ENCODE measurements at regions not wholly inside any gene's neighbourhood (a gene's known extent, or its start where the extent isn't known, plus 50 kb on each side); places are given as distances from the start of the nearest gene placed in this dataset.
"Not testable (repeated sequence)": the region's sequence is repeated elsewhere in the genome, so short reads cannot be mapped to it uniquely, and the experiment has no call there.

DNA sequence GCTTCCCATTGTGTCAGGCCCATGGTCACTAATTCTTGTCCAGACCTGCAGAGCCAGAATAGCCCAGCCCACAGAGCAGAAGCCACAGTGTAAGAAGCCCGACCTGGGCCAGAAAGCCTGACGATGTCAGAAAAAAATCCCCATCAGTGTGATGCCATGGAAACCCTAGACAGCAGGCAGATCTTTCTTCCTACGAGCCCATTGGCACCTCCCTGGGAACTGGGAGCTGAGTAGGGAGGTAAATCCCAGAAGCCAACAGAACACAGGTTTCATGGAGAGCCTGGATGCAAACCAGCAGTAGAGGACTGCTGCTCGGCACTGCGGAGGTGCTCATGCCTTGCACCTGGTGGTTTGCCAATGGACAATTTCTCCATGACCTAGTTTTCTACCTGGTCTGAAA lies 82.2 kb upstream of the SLC22A16 start:
- DNase-seq (ENCODE audit: insufficient read length, low spot score): no peak
- FAIRE-seq: no peak

DNA sequence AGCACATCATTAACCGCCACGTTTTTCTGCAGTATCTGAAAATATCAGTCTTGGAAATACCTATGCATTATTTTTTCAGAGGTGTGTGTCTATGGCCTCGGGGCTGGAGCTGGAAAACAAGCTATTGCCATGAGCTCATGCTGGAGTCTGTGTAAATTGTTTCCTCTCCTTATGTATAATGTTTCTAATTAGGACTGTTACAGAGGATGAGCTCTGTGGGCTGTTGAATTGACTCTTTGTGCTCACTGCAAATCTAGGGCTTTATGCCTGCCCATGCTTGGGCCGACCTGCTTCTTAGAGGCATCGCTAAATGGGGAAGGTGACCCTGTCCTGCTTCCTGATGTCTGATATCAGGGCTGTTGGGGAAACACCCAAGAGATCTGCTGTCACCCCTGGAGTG lies 80.8 kb upstream of the SLC22A16 start:
- no peak for DNase-seq (ENCODE audit: insufficient read length, low spot score)
- no peak for FAIRE-seq

DNA sequence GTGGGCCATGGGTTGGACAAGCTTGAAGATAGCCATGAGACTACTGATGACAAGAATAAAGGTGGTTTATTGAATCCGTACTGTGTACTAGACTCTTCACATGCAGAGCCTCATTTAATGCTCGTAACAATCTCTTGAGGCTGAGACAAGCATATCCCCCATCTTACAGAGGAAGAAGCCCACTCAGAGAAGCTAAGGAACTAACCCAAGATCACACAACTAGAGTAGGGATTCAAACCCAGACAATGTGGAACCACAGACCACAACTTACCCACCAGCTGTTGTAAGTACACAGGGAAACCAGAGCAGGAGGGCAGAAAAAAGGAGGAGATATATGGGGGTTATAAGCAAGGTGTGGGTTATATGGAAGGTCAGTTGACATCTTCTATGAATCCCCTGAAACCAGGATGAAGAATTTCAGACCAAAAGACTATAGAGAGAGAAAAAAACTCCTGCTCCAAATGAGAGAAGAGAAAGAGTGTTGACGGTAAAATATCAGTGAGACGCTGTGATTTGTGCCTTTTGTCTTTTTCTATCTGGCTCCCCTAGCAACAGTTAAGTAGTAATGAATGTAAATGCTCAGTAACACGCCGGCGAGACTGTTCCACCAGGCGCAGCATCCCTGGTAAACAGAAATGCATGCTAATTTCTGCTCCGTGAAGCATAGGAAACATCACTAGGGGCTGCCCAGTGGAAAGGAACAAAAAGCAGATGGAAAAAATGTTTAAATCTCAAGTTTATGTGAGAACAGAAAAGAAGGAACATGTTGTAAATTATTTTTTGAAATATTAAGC lies 80.1 kb upstream of the SLC22A16 start:
- no peak for FAIRE-seq
- no peak for DNase-seq (ENCODE audit: insufficient read length, low spot score)

DNA sequence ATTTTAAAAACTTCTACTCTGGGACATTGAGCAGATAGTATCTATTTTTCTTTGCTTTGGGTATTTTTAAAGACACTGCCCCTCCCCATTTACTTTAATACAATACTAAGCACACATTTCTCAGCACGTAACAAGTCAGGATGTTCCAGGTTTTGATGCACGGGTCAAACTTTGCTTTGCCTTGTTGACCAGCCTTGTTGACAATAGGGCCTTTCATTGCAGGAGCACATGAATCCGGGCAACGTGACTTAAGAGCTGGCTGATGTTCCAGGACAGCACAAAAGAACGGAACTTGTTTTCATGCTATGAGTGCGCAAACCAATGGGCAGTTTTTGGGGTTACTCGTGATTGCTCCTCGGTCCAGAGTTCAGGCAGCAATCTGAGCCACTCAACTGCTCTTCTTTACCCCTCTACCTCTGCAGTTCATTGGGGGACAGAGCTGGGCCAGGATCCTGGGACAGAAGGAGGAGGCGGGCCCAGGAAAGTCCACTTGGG lies 78.6 kb upstream of the SLC22A16 start:
- no peak for DNase-seq (ENCODE audit: insufficient read length, low spot score)
- FAIRE-seq: no peak

GRCh38 chr6:110554441-110554840 lies 78.0 kb upstream of the SLC22A16 start:
- FAIRE-seq (no peak), DNase-seq (ENCODE audit: insufficient read length, low spot score) (no peak)

DNA sequence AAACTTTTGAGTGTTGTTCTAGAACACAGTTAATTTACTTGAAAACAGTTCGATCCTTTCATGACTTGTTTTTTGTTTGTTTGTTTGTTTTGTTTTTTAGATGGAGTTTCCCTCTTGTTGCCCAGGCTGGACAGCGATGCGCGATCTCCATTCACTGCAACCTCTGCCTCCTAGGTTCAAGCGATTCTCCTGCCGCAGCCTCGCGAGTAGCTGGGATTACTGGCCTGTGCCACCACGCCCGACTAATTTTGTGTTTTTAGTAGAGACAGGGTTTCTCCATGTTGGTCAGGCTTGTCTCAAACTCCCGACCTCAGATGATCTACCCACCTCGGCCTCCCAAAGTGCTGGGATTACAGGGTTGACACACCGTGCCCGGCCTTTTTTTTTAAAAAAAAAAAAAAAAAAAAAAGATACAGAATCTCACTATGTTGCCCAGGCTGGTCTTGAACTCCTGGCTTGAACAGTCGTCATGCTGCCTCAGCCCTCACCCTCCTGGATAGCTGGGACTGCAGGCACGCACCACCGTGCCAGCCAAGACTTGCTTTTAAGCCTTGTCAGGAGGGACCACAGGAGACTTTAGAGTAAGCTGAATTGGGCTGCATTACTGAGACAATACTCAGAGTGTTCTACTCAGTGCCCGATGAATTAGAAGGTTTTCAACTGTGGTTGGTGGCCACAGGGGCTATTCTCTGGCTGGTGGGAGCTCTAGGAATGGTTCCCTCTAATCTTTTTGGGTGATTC lies 76.7 kb upstream of the SLC22A16 start:
- DNase-seq (ENCODE audit: insufficient read length, low spot score): no peak
- no peak for FAIRE-seq

- DNase-seq (ENCODE audit: insufficient read length, low spot score) (no peak), FAIRE-seq (no peak)
These were observed 75.7 kb upstream of the SLC22A16 start for GRCh38 chr6:110552076-110552475.

- FAIRE-seq: no peak
- DNase-seq (ENCODE audit: insufficient read length, low spot score): no peak
These were observed 74.7 kb upstream of the SLC22A16 start for GRCh38 chr6:110551088-110551487.

DNA sequence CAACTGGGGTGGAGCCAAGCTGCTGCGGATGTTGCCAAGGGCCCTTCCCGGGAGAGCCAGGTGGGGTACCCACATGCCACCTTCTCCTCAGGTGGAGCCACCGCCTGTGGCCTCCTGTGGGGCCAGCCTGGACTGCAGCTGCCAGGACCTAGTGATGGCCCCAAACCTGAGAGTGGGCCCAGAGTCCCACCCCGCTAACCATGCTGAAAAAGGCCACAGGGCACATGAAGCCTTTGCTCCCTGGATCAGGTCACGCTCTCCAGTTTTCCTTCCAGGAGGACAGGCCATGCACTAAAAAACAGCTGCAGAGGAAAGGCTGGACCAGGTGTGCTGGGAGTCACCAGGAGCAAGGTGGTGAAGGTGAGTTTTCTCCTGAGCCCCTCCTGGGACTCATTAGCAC lies 73.9 kb upstream of the SLC22A16 start:
- FAIRE-seq: no peak
- no peak for DNase-seq (ENCODE audit: insufficient read length, low spot score)

- DNase-seq (ENCODE audit: insufficient read length, low spot score) (no peak), FAIRE-seq (no peak)
These were observed 72.9 kb upstream of the SLC22A16 start for GRCh38 chr6:110549277-110549676.

DNA sequence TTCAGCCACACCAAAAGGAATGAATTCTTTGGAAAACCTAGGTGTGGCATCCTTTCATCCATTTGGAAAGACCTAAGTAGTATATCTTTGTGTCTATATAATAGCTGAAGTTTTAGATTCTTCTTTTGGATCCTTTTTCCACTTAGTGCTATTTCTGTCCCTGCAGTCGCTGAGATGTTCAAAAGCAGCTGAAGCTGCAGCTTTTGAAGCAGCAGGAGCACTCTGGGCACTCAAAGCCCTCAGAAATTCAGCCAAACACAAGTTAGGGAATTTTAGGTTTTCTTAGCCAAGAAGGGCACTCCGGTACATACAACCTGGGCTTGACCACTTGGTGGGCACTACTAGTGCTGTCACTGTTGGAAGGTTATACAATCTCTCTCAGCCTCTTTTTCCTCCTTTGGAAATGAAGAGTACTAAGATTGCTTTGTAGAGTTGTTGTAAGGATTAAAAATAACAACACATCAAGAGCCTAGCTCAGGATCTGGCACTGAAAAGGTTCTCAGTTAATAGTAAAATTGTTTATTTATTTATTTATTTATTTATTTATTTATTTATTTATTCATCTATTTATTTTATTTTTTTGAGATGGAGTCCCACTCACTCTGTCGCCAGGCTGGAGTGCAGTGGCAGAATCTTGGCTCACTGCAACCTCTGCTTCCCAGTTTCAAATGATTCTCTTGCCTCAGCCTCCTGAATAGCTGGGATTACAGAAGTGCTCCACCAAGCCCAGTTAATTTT lies 71.9 kb upstream of the SLC22A16 start:
- DNase-seq (ENCODE audit: insufficient read length, low spot score) (no peak), FAIRE-seq (no peak)

DNA sequence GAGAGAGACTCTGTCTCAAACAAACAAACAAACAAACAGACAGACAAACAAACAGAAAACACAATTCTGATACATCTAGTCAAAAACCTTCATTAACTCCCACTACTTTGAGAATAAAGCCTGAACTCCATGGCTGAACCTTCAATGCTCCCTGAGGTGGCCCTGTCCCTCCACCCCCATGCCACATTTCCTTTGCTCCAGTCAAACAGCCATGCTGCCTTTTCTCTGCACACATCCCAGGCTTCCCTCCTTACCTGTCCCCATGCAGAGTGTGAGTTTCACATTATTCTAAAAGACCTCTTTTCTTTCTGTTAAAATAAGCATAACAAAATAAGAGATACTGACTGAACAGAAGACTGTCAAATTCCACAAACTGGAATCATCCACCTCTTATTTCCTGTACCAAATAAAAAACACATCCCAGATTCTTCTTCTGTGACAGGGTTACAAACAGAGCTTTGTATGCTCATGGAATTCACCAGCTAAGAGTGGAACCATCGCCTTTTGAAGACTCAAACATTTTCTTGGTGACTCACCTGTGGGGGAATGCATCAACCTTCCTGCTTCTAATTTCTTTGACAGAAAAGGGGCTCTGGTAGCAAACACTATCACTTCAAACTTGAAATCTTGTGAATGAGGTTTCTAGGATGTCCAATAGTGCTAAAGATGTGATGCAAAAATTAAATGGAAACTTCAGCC lies 71.0 kb upstream of the SLC22A16 start:
- FAIRE-seq: no peak
- peak; percentile 47 for DNase-seq (ENCODE audit: insufficient read length, low spot score)

DNA sequence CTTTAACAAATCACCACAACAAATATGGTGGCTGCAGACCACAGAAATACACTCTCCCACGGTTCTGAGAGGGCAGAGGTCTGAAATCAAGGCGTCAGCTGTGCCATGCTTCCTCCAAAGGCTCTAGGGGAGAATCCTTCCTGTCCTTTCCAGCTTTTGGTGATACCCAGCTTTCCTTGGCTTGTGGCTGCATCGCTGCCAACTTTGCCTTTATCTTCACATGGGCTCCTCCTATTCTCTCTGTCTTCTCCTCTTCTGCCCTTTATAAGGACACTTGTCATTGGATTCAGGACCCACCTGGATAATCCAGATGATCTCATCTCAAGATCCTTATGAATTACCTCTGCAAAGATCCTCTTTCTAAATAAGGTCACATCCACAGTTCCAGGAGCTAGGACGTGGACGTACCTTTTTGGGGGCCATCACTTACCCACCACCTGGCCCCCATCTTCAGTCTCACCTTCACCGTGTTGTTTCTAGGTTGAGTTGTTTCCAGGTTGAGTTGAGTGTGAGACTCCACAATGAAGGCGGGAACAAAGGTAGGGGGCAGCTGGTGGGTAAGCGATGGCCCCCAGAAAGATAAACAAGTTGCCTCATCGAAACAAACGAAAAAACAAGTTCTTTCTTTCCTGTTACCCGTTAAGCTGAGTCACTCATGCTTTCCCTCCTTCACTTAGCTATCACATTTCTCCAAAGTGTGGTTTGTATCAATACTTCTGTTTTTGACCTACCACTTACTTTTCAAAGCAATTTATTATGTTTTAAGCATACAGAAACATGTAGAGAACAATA lies 68.9 kb upstream of the SLC22A16 start:
- FAIRE-seq: no peak
- no peak for DNase-seq (ENCODE audit: insufficient read length, low spot score)

DNA sequence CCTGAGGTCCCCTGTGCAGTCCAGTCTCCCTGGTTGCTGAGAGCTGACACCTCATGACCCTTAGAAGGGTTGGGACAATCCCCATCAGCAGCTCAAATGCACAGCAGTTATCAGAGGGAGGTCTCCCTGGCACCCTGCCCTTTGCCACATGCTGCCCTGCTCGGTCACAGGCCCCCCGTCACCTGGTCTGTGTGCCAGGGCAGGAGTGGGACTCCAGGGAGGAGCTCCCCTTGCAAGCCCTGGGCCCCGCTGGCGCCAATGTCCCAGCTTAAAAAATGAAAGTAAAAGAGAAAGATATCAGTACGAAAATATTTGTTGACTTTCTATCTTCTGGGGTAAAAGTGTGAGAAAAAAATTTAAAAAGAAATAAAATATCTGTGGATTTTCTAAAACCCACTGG lies 68.1 kb upstream of the SLC22A16 start:
- DNase-seq (ENCODE audit: insufficient read length, low spot score) (no peak), FAIRE-seq (no peak)

- FAIRE-seq (no peak), DNase-seq (ENCODE audit: insufficient read length, low spot score) (no peak)
These were observed 66.7 kb upstream of the SLC22A16 start for GRCh38 chr6:110543106-110543505.

DNA sequence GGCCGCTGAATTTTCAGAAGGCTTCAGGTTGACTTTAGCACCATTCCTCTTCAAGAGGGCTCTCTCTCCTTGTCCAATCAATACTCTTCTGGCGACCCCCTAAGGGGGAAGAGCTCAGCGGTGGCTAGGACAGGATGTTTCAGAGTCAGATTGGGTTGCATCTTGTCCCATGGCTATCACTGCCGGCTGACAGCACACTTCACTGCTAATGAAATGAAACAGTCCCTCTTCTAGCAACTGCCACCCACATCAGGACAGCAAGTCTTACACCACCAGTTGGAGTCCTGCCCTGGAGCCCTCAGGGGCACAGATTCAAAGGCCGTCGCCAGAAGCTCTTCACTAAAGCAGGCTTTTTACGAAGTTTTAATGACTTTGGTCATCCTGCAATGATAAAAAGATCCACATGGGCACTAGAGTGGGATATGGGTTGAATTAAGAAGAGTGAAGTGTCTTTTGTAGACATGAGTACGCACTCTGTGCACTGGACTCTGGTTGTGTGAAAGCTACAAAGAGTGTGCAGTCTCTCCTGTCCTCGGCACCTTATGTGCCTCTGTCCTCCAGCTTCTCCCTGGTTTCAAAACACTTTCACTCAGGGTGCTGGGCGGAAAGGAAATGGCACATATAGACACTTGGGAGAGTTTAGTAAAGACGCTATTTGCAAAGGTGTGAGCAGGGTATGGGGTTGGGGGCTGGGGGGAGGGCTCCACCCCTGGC lies 66.1 kb upstream of the SLC22A16 start:
- FAIRE-seq (no peak), DNase-seq (ENCODE audit: insufficient read length, low spot score) (no peak)

DNA sequence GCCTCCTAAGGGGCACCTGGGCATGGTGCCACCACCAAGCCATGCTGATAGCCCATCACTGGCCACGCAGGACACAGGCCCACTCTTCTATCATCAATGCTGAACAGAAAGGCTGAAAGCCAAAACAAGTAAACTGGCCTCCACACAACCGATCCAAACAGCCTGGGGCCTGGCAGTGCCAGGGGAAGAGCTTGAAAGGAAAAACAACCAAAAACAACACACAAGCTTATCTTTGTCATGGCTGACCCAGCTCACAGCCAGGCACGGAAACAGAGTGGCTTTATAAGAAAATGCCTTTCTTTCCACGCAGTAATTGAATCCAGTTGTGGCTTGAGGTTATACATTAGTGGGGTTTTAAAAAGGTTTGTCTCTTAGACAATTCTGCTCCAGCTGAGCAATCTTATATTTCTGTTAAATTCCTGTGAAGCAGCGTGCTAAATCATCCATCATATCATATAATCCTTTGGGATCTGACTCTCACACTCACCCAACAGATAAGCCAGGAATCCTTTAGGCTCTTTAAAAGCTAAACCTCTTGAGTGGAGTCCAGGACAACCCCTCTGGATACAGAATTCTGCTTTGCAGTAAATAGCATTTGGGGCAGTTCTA lies 65.4 kb upstream of the SLC22A16 start:
- FAIRE-seq (no peak), DNase-seq (ENCODE audit: insufficient read length, low spot score) (no peak)

- not testable (repeated sequence) for FAIRE-seq; DNase-seq (ENCODE audit: insufficient read length, low spot score)
These were observed 63.0 kb upstream of the SLC22A16 start for GRCh38 chr6:110539277-110540019.

Measured in HTR-8/SVneo (cell line).